H7 (cell line): ENCODE measurements at regions not wholly inside any gene's neighbourhood (a gene's known extent, or its start where the extent isn't known, plus 50 kb on each side); places are given as distances from the start of the nearest gene placed in this dataset.

Experiments
- DNase-seq: peaks from one replicate; pipeline ENCODE4 v3.0.0; 2012
- H3K27me3 ChIP-seq: 2 replicates; pipeline ENCODE4 v1.6.0; 2011; ENCODE audit warnings: mild to moderate bottlenecking, low read length; ENCODE audit not compliant: control insufficient read depth, insufficient read depth
- H3K36me3 ChIP-seq: replicated peaks from 2 replicates; pipeline ENCODE4 v1.5.1; 2011; ENCODE audit warnings: low read length; ENCODE audit not compliant: control insufficient read depth, insufficient read depth
- H3K4me3 ChIP-seq: 2 replicates; pipeline ENCODE4 v1.5.1; 2011; ENCODE audit warnings: low read depth, mild to moderate bottlenecking, control low read depth, low read length, moderate library complexity; ENCODE audit not compliant: insufficient read depth

DNA sequence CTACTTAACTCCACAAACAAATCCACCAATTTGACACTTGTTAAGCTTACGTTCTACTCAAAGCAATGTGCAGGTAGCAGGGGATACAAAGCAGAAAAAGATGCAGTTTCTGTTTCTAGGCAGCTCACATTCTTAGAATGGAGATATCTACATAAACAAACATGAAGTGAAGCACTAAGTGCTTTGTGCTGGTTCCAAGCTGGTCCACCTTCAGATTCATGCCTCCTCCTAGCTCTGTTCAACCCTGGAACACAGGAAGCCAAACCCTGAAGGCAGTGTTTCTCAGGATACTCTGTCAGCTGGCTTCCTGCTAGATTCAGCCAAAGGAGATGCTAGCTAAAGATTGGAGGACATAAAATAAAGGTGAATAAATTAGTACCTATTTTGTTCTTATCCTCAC is 55.3 kb upstream of the NOL4 start:
- DNase-seq, result no peak
- no peak overlapping the region for H3K4me3 ChIP-seq
- no peaks in the 10 kb centered on the region for H3K36me3 ChIP-seq
- H3K27me3 ChIP-seq, result no peaks in the 10 kb centered on the region

- Histone ChIP-seq H3K4me3 (no peak overlapping the region), H3K27me3 (no peaks in the 10 kb centered on the region), H3K36me3 (no peaks in the 10 kb centered on the region)
- peak; percentile 2 for DNase-seq
Observed at GRCh38 chr18:34280653-34281052, 55.9 kb upstream of the NOL4 start.

DNA sequence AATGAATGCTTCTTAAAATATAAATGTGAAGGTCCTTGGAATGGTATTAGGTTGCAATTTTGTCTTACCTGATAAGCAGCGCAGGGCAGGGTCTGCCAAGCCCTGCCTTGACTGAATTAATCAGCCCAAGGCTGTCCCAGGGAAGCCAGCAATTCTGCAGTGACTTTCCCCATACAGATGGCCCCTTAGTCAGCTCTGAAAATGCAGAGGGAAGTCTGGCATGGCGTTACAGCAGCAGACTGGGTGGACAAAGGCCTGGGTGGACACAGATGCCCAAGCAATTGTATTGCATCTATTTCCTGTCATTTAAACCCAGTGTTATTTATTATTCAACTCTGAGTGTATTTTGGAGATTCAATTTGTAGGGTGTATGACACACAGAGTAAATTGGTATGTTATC is 56.6 kb upstream of the NOL4 start:
- Histone ChIP-seq H3K4me3 (no peak overlapping the region), H3K27me3 (no peaks in the 10 kb centered on the region), H3K36me3 (no peaks in the 10 kb centered on the region)
- no peak for DNase-seq

GRCh38 chr18:34281722-34282121 is 57.0 kb upstream of the NOL4 start:
- Histone ChIP-seq H3K4me3 (no peak overlapping the region), H3K36me3 (no peaks in the 10 kb centered on the region), H3K27me3 (no peaks in the 10 kb centered on the region)
- no peak for DNase-seq

- no peak overlapping the region for H3K4me3 ChIP-seq
- no peaks in the 10 kb centered on the region for H3K27me3 ChIP-seq
- peak; percentile 2 for DNase-seq
- H3K36me3 ChIP-seq, result no peaks in the 10 kb centered on the region
Observed at GRCh38 chr18:34283506-34283905, 58.8 kb upstream of the NOL4 start.

DNA sequence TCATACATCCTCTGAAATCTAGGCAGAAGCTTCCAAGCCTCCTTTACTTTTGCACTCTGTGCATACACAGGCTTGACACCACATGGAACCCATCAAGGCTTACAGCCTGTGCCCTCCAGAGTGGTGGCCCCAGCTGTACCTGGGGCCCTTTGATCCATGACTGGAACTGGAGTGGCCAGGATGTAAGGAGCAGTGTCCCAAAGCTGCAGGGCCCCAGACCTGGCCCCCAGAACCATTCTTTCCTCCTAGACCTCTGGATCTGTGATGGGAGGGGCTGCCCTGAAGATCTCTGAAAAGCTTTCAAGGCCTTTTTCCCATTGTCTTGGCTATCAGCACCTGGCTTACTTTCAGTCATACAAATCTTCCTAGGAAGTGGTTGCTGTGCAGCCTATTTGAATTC is 63.1 kb upstream of the NOL4 start:
- Histone ChIP-seq H3K36me3 (no peaks in the 10 kb centered on the region), H3K4me3 (no peak overlapping the region), H3K27me3 (no peaks in the 10 kb centered on the region)
- DNase-seq, result no peak

GRCh38 chr18:34292594-34292993 is 67.9 kb upstream of the NOL4 start:
- H3K36me3 ChIP-seq, result no peaks in the 10 kb centered on the region
- DNase-seq, result no peak
- no peaks in the 10 kb centered on the region for H3K27me3 ChIP-seq
- no peak overlapping the region for H3K4me3 ChIP-seq

GRCh38 chr18:34297287-34297686 is 72.6 kb upstream of the NOL4 start:
- no peaks in the 10 kb centered on the region for H3K36me3 ChIP-seq
- H3K27me3 ChIP-seq, result no peaks in the 10 kb centered on the region
- no peak for DNase-seq
- no peak overlapping the region for H3K4me3 ChIP-seq

DNA sequence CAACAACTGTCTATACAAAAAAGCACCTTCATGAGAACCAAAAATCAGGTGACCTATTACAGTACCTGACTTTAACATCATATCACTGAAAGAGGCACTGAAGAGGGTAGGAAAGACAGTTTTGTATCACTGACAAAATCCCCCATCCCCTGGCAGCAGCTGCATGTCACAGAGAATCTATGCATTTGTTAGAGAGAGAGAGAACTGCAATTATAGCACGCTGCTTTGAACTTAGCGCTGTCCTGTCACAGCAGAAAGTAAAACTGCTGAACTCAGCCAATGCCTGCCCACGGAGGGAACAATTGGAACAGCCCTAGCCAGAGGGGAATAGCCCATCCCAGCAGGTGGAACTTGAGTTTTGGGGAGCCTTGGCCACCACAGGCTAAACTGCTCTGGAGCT is 75.1 kb upstream of the NOL4 start:
- Histone ChIP-seq H3K4me3 (no peak overlapping the region), H3K36me3 (no peaks in the 10 kb centered on the region), H3K27me3 (no peaks in the 10 kb centered on the region)
- no peak for DNase-seq

GRCh38 chr18:34311468-34311867 is 86.8 kb upstream of the NOL4 start:
- Histone ChIP-seq H3K36me3 (no peaks in the 10 kb centered on the region), H3K27me3 (no peaks in the 10 kb centered on the region), H3K4me3 (no peak overlapping the region)
- DNase-seq, result no peak

GRCh38 chr18:34314847-34315246 is 90.1 kb upstream of the NOL4 start:
- H3K36me3 ChIP-seq, result no peaks in the 10 kb centered on the region
- no peak for DNase-seq
- no peaks in the 10 kb centered on the region for H3K27me3 ChIP-seq
- no peak overlapping the region for H3K4me3 ChIP-seq

DNA sequence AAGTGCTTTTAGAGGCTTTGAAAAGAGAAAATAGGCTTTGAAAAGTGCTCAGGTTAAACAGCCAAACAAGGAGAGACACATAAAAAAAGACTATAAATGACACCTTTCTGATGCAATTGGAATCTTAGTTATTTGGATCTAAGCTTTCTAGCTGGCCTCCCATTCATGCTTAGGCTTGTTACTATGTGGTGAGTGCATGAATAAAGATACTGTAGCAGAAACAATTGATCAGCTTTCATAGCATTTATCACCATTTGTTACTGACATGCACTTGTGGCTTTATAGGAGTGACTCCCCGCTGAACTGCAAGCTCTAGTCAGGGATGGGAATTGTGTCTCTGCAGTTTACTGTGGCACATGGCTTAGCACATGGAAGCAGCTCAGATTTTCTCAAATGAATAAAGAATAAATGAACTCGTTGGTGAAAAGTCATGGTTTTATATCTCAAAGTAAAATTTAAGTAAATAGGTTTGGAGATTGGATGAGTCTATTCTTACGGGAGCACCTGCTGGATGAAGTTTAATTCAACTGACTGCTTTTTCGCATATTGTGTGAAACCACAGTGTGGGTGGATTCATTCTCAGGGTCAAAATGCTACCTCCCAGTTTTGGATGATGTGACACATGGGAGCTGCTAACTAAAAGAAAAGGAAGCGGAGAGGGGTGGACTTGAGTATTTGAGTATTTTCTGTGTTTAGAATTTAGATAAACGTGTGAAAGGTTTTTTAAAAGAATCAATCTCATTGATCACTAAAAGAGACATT is 91.1 kb upstream of the NOL4 start:
- DNase-seq, result no peak
- Histone ChIP-seq H3K4me3 (no peak overlapping the region), H3K27me3 (no peaks in the 10 kb centered on the region), H3K36me3 (no peaks in the 10 kb centered on the region)

DNA sequence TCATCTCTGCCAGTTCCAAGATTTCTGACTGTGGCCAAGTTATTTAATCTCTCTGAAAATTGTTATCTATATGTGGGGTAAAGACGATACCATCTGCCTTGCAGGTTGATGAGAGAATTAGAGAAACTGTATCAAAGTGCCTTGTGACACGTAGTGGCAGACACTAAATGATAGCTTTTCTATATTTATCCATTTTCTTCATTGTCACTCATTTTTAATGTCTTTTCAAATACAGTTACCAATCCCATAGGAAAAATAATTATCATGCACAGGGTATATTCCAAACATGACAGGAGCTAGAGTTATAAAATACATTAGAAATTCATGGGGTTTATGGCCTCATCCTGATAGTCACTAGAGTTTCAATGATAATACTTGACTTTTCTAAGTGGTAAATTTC is 95.6 kb upstream of the NOL4 start:
- Histone ChIP-seq H3K4me3 (no peak overlapping the region), H3K36me3 (no peaks in the 10 kb centered on the region), H3K27me3 (no peaks in the 10 kb centered on the region)
- DNase-seq, result no peak

GRCh38 chr18:34321066-34321465 is 96.4 kb upstream of the NOL4 start:
- Histone ChIP-seq H3K27me3 (no peaks in the 10 kb centered on the region), H3K36me3 (no peaks in the 10 kb centered on the region), H3K4me3 (no peak overlapping the region)
- no peak for DNase-seq

- peak; percentile 23 for DNase-seq
- no peaks in the 10 kb centered on the region for H3K27me3 ChIP-seq
- H3K36me3 ChIP-seq, result no peaks in the 10 kb centered on the region
- H3K4me3 ChIP-seq, result no peak overlapping the region
Observed at GRCh38 chr18:34322365-34323289, 97.9 kb upstream of the NOL4 start.
